GM21786 (cell line): ENCODE measurements at regions not wholly inside any gene's neighbourhood (a gene's known extent, or its start where the extent isn't known, plus 50 kb on each side); places are given as distances from the start of the nearest gene placed in this dataset.

Experiments used
- ATAC-seq: cut with Tn5 transposase; IDR thresholded peaks from one replicate; pipeline ENCODE4 v1.9.1; 2021; ENCODE audit not compliant: unreplicated experiment

- no peak for ATAC-seq
These were observed 101.9 kb downstream of the GAS2L3 start for GRCh38 chr12:100675432-100675831.

- no peak for ATAC-seq
These were observed 107.6 kb downstream of the GAS2L3 start for GRCh38 chr12:100681074-100681473.

GRCh38 chr12:100682178-100682577 lies 108.7 kb downstream of the GAS2L3 start:
- ATAC-seq, result no peak

- no peak for ATAC-seq
These were observed 106.9 kb upstream of the ANO4 start for GRCh38 chr12:100687686-100688085.

GRCh38 chr12:100688451-100688864 lies 106.1 kb upstream of the ANO4 start:
- no peak for ATAC-seq

- ATAC-seq, result no peak
These were observed 102.1 kb upstream of the ANO4 start for GRCh38 chr12:100692502-100692901.

GRCh38 chr12:100698518-100698917 lies 96.1 kb upstream of the ANO4 start:
- no peak for ATAC-seq

GRCh38 chr12:100699209-100699608 lies 95.4 kb upstream of the ANO4 start:
- peak; percentile 71 for ATAC-seq

GRCh38 chr12:100703337-100703736 lies 91.2 kb upstream of the ANO4 start:
- no peak for ATAC-seq

- ATAC-seq, result no peak
These were observed 90.7 kb upstream of the ANO4 start for GRCh38 chr12:100703868-100704267.

- no peak for ATAC-seq
These were observed 88.5 kb upstream of the ANO4 start for GRCh38 chr12:100706033-100706432.

GRCh38 chr12:100708591-100708990 lies 86.0 kb upstream of the ANO4 start:
- no peak for ATAC-seq

- ATAC-seq, result no peak
These were observed 78.3 kb upstream of the ANO4 start for GRCh38 chr12:100715976-100716944.

- no peak for ATAC-seq
These were observed 77.4 kb upstream of the ANO4 start for GRCh38 chr12:100716945-100717732.

GRCh38 chr12:100717733-100718067 lies 76.9 kb upstream of the ANO4 start:
- no peak for ATAC-seq

GRCh38 chr12:100718187-100718586 lies 76.4 kb upstream of the ANO4 start:
- no peak for ATAC-seq

- no peak for ATAC-seq
These were observed 74.4 kb upstream of the ANO4 start for GRCh38 chr12:100720016-100720654.

GRCh38 chr12:100721169-100721568 lies 73.4 kb upstream of the ANO4 start:
- ATAC-seq, result no peak

- ATAC-seq, result no peak
These were observed 70.5 kb upstream of the ANO4 start for GRCh38 chr12:100724071-100724470.

GRCh38 chr12:100733817-100734593 lies 60.6 kb upstream of the ANO4 start:
- peak; percentile 88 for ATAC-seq

- ATAC-seq, result no peak
These were observed 57.4 kb upstream of the ANO4 start for GRCh38 chr12:100737168-100737567.
